Activated T-cell treated with anti-CD3 and anti-CD28 coated beads, Interleukin-2, amount 50 U/mL, for 1 hour (primary cell): ENCODE measurements at regions not wholly inside any gene's neighbourhood (a gene's known extent, or its start where the extent isn't known, plus 50 kb on each side); places are given as distances from the start of the nearest gene placed in this dataset.

Experiments used
- DNase-seq: peaks from one replicate; pipeline ENCODE4 v3.0.0-alpha.2; 2020

DNA sequence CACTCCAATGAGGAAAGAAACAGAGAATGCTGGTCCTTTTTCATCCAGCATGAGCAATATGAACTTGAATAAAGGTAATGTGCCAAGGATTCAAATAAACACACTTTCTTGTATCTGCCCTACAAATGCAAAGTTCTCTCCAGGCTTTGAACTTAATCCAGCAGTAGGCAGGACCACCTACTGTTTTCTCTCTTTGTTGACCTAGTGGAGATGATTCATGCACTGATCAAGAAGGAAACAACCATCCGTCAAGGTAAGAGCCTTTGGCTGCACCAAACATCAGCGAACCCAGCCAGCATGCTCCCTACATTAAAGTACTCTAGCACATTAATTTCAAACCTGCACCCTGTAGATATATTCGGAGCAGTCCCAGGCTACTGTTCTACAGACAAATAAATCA, 489.3 kb downstream of the GALC start:
- DNase-seq: no peak

GRCh38 chr14:87497301-87497700, 495.7 kb downstream of the GALC start:
- no peak for DNase-seq

DNA sequence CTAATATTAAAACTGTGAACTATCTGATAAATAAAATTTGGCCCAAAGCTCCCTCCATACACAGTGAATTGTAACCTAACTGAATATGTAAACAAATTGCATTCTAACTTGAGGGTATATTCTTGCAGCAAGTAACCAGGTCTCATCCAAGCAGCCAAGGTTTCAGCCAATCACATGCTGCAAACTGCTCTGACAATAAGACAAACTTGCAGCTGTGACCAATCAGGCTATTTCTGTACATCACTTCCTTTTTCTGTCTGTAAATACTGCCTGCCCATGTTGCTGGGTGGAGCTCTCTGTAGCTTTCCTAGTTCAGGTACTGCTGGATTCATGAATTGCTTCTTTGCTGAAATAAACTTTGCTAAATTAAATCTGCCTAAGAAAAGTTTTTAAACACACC, 499.0 kb downstream of the GALC start:
- no peak for DNase-seq

DNA sequence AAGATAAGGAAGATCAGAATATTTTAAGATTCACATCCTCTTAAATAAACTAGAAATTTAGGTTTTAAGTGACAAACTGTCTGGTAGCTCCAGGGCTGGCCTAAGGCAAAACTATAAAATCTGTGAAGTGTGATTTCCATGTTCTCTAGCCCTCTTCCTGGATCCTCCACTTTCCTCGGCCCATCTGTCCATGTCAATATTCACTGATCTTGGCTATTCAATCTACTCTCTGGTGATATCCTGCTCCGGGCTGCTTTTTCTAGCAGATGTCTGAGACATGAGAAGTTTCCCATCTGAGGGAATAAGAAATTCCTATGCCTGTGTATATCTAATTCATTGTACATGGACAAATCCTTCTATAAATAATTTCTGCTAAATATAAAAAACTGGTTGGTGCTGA, 500.4 kb downstream of the GALC start:
- no peak for DNase-seq

DNA sequence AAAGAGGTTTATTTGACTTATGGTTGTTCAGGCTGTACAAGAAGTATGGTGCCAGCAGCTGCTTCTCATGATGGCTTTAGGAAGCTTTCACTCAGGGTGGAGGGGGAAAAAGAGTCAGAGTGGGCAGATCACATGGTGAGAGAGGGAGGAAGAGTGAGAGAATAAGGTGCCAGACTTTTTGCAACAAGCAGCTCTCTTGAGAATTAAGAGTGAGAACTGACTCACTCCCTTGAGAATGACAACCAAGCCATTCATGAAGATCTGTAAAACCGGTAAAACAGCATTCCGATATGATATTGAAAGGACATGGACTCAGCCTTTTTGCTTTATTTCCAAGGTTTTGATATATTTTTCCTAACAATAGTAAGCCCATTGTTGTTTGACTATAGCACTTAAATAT, 501.2 kb downstream of the GALC start:
- DNase-seq: no peak

- no peak for DNase-seq
These were observed 503.7 kb downstream of the GALC start for GRCh38 chr14:87489196-87489819.

DNA sequence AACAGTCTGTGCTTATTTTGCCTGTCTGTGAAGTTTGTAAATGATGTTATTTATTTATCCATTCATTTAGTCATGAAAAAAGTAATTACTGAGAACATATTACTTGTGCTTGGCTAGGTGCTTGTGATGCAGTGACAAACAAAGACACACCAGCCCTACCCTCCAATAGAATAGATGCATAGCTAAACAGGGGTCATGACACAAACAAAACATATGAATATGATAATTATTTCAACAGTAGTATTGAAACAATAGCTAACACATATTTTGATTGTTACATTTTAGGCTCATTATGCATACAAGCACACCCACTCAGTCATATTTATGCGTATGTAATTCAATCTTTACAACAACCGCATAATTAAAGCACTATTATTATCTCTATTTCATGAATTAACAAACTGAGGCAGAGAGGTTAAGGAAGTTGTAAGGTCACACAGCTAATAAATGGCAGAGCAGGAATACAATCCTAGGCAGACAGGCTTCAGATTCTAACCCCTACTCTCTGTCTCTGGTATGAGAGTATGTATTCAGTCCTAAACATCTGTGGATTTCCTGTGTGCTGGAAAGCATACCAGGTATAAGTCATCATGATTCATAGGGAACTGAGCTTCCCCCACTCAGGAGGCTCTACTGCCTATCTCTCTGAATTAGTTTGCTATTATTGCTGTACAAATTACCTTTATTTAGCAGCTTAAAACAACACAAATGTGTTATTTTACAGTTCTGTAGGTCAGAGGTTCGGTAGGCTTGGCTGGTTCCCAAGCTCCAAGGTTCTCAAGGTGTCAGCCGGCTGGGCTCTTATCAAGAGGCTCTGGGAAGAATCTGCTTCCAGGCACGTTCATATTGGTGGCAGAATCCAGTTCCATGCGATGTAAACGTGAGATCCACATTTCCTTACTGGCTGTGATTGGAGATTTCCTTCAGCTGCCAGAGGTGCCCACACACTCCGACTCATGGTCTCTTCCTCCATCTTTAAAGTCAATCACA, 509.4 kb downstream of the GALC start:
- DNase-seq: no peak

DNA sequence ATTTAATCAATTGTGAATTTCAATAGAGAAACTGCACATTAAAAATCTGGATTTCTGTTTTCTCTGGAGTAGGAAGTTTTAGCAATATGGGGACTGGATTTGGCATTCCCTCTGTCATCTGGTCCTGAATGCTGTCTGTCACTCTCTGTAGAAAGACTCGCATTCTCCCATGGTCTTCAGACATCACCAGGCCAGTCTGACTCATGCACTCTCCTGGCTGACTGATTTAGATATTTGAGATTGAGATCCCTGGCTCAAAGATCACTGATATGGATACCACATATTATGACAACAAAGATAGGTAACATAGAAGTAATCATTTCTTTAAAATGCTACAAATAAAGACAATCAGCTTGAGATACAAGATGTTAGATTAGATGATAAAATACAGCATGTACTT, 524.5 kb downstream of the GALC start:
- DNase-seq: no peak

DNA sequence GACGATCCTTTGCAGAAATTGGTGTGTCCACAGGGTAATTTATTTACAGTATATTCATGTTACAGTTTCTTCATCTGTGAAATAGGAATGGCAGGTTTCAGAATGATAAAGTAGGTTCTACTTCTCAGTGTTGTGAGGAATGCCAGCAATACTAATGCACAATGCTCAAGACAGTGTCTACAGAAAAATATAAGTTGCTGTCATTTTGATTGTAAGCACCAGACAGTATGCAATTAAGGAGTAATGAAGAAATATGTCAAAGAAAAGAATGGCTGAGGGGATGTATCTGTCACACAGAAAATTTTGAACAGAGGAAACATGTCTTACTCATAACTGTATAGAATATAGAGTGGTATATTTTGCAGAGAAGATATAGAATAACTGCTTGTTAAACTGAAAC, 525.4 kb downstream of the GALC start:
- DNase-seq: no peak

- DNase-seq: no peak
These were observed 527.2 kb downstream of the GALC start for GRCh38 chr14:87465770-87466169.

- no peak for DNase-seq
These were observed 531.3 kb downstream of the GALC start for GRCh38 chr14:87461704-87462103.

DNA sequence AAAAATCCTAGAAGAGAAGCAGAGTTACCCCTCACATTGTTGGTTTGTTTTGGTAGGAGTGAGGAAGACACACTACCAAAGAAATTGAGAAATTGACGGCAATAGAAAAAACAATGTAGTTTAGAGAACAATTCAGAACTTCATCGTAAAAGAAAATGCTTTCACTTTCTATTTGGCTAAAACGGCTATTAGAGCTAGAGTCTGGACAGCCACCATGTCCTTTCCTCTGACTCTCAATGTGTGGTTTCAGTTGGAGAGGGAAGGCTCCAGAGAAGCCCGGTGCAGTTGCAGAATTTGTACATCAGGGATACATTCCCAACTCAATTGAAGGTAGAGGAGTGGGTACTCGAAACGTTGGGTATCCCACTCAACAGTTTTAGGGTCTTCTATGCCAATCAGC, 535.3 kb downstream of the GALC start:
- DNase-seq: no peak

- DNase-seq: no peak
These were observed 542.8 kb downstream of the GALC start for GRCh38 chr14:87450193-87450592.

DNA sequence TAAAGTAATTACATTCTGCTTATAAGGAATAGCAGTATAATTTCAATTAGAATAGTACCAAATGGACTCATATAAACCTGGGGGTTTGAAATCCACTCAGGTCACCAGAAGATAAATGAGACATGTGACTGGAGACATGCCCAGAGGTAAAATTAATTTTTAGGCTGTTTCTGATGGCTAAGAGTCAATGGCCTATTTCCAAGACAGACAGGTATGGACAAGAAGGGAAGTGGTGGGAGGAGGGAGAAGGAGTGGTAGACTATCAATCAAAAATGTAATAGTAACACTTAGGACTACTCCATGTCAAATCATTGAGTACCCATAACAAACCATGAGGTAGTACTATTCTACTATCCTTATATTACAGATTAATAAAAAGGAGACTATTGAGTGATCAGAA, 544.0 kb downstream of the GALC start:
- DNase-seq: no peak

DNA sequence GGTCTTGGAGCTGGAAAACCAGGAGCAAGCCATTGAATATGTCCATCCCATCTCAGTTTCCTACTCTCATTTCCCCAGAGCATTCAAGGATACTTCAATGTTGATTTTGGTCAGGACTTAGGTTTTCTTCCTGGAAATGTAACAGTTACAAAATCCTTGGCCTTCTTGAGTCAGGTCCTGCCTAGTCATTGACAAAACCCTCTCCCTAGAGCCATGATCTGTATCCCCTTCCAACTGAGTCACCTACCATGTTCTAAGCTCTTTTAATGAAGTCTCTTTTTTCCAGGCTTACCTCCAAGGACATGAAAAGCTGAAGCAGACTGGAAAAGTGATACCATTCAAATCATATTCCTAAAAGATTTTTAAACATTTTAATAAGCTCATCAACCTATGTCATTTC, 549.2 kb downstream of the GALC start:
- DNase-seq: no peak

GRCh38 chr14:87443039-87443438, 549.9 kb downstream of the GALC start:
- DNase-seq: no peak

- no peak for DNase-seq
These were observed 555.8 kb downstream of the GALC start for GRCh38 chr14:87437158-87437557.

DNA sequence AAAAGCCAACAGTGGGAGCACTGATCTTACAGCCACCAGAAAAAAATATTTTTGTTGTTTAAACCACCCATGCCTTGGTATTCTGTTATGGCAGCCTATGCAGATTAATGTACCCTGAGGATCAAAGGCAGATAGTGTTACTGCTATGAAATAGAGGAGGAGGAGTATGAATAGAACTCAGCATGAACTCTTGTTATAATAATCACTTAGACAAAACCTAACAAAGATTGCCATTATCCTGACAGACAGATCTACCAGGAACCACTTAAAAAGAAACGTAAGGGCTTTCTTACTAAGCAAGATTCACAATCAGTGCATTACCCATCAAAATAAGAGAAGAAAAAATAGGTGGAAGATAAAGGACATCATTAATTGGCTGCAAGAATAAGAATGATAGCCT, 558.3 kb downstream of the GALC start:
- no peak for DNase-seq

DNA sequence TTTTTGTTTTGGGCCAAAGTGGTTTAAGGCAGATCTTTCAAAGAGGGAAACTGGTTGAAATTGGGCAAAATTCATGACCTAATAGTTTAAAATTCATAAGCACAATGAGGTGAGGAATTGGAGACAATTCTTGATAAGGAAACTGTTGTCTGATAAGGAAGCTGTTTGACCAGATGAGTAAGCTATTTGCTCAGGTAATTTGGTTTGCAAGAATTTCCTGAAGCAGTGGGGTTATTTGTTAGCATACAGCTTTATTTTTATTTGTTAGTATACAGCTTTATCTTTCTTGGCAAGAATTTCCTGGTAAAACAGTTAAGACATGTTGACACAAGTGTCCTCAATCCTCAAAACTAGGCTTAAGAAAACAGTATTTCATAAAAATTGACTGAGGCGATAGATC, 559.0 kb downstream of the GALC start:
- no peak for DNase-seq

DNA sequence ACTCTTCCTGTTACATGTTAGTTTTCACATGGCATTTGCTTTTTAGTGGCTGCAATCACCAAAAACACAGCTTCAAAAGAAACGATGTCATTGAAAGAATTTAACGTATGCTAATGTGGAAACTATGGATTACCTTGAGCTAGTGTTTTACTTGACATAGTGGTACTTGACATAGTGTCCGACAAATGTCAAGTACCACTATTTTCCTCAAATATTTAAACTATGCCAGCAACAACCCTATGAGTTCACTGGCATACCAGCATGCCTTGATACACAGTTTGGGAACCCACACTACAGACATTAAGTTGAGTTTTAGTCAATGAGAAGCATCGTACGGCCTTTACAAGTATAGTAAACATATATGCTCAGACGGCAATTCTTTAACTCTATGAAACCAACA, 560.3 kb downstream of the GALC start:
- DNase-seq: no peak

GRCh38 chr14:87430810-87431209, 562.2 kb downstream of the GALC start:
- DNase-seq: no peak

DNA sequence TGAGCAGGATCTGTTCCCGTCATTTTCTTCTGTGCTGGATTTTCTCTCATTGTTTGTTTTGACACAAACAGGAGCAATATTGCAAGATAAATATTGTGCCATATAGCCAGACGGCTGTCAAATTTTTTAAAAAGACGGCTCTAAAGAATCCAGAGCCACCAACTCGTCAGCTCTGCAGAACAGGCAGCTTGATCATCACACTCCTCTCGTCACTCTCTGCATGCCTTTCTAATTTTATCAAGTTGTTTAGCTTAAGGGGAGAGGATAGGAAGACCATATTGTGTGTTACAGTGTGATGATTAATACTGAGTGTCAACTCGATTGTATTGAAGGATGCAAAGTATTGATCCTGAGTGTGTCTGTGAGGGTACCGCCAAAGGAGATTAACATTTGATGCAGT, 562.8 kb downstream of the GALC start:
- no peak for DNase-seq

- DNase-seq: no peak
These were observed 573.1 kb downstream of the GALC start for GRCh38 chr14:87419925-87420324.

DNA sequence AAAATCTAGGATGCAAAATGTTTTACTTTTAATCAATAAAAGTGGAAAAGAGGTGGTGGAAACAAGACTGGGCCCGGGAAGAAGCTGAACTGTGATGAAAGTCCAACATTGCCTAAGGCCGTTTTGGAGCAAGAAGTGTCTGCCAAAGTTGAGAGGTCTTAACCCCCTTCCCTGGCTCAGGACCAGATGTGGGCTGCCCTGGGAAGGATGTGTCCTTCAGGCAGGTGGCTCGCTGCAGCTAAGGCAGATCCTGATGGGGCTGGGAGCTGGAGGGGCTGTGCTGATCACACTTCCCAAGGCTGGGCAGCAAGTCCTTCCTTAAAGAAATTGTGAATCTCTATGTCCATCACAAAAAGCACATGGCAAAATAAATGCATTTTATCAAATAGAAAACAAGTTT, 581.6 kb downstream of the GALC start:
- no peak for DNase-seq

- DNase-seq: no peak
These were observed 583.6 kb downstream of the GALC start for GRCh38 chr14:87409393-87409792.
